GM13976 (cell line): ENCODE measurements at regions not wholly inside any gene's neighbourhood (a gene's known extent, or its start where the extent isn't known, plus 50 kb on each side); places are given as distances from the start of the nearest gene placed in this dataset.
"Not testable (repeated sequence)": the region's sequence is repeated elsewhere in the genome, so short reads cannot be mapped to it uniquely, and the experiment has no call there.

Source experiments
- DNase-seq: peaks from one replicate; pipeline ENCODE4 v3.0.0; 2012; ENCODE audit warnings: low spot score
- in situ Hi-C: fragments of 300-500 bp; cut with MboI; formaldehyde crosslinking; loops from one replicate; pipeline ENCODE4 v1.12.0; 2022; ENCODE audit warnings: low sequenced_read_pairs, mixed read lengths, inconsistent platforms; ENCODE audit not compliant: unreplicated experiment
- TF ChIP-seq, protein P1 (sequence below): IDR thresholded peaks from 2 replicates; pipeline ENCODE4 v1.5.1; 2012; ENCODE audit warnings: borderline replicate concordance, mild to moderate bottlenecking; ENCODE audit not compliant: insufficient read depth; ENCODE audit errors: extremely low read depth, missing control alignments, control extremely low read depth

DNA sequence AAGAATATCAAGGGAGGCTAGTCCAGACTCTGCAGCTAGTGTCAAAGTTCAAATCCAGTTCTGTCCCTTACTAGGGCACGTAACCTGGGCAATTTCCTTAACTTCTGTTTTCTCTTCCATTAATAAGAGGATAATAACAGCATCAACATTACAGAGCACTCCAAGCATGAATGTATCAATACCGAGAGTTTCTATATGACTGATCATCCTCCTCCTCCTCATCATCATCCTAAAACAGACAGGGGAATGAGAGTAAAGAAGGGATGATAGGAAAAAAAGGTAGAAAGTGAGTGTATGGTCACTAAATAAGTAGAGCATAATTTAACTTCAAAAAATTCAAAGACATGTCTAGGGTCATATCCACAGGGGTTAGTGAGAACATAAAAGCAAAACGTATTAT lies 171.4 kb downstream of the NDUFA12 start:
- peak; percentile 17 for DNase-seq
- TF ChIP-seq, protein P1, sequence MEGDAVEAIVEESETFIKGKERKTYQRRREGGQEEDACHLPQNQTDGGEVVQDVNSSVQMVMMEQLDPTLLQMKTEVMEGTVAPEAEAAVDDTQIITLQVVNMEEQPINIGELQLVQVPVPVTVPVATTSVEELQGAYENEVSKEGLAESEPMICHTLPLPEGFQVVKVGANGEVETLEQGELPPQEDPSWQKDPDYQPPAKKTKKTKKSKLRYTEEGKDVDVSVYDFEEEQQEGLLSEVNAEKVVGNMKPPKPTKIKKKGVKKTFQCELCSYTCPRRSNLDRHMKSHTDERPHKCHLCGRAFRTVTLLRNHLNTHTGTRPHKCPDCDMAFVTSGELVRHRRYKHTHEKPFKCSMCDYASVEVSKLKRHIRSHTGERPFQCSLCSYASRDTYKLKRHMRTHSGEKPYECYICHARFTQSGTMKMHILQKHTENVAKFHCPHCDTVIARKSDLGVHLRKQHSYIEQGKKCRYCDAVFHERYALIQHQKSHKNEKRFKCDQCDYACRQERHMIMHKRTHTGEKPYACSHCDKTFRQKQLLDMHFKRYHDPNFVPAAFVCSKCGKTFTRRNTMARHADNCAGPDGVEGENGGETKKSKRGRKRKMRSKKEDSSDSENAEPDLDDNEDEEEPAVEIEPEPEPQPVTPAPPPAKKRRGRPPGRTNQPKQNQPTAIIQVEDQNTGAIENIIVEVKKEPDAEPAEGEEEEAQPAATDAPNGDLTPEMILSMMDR: no peak
- in situ Hi-C loops: no loop called here

DNA sequence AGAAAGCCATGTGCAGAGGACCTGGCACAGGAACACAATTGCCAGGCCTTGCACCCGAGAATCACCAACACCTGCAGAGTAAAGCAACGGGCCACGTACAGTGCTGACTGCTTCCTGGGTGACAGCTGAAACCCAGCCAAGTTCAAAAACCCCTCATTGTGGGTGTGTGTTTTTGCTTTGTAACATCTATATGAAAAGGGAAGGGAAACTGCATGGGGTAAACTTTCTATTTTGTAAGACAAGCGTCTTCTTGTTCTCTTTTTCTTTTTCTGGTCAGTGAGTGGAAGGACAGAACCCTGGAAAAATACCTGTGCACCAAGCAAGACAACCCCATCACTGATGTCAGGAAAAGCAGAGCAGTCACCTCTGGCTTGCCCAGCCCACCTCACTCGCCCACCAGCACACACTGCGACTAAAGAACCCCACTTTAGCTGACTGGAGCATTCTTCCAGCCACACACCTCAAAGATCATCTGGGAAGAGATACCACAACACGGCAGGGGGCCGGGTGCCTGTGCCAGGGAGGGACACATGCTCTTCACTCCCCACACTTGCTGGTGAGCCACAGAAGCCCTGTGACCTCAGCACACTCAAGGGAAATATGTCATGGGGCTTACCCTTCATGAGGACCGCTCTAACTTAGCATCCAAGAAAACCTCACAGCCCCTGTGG lies 172.3 kb downstream of the NDUFA12 start:
- in situ Hi-C loops: no loop called here
- TF ChIP-seq, protein P1: no peak
- DNase-seq: peak; percentile 79

DNA sequence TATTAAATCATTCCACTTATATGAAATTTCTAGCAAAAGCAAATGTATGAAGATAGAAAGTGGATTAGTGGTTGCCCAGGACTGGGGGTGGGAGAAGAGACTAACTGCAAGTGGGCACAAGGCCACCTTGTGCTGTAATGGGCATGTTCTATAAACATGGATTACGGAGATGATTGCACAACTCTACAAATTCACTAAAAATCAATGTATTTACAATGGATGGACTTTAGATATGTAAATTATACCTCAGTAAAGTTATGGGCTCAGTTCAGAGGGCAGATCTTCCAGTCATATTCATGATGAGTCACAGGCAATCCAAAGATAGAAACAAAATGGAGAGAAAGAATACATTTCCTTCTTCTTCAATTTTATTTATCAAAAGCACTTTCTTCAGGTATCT lies 173.9 kb downstream of the NDUFA12 start:
- TF ChIP-seq, protein P1: no peak
- DNase-seq: no peak
- in situ Hi-C loops: no loop called here

DNA sequence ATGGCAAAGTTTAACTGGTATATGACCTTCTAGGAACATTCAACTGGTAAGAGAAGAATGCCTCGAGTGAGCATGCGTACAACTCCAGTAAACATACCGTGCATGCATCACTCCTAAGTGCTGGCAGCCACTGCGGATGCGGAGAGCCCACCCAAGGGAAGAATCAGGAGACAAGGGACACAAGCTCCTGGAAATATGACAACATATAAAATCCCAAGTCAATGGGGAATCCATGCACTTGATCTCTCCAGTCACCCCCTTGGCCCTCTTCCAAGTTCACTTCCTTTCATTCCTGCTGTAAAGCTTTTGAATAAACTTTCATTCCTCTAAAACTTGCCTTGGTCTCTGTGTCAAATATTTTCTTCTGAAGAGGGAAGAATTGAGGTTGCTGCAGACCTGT lies 168.7 kb upstream of the TMCC3 start:
- TF ChIP-seq, protein P1: no peak
- in situ Hi-C loops: no loop called here
- DNase-seq: no peak

DNA sequence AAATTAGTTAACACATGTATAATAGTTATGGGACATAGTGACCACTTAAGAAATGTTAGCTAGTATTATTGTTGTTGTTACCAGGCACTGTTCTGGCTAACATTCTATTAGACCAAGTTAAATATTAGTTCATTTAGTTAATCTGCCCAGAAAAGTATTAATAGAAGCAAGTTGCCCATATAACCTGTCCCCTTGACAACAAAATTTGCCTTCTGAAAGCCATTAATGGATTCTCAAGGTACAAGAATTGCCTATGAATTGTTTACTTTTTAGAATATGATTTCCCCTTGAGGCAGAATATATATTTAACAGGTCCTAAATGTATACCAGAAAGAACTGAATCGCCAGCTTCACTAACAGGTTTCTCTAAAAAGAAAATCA lies 167.3 kb upstream of the TMCC3 start:
- in situ Hi-C loops: no loop called here
- TF ChIP-seq, protein P1: no peak
- no peak for DNase-seq

DNA sequence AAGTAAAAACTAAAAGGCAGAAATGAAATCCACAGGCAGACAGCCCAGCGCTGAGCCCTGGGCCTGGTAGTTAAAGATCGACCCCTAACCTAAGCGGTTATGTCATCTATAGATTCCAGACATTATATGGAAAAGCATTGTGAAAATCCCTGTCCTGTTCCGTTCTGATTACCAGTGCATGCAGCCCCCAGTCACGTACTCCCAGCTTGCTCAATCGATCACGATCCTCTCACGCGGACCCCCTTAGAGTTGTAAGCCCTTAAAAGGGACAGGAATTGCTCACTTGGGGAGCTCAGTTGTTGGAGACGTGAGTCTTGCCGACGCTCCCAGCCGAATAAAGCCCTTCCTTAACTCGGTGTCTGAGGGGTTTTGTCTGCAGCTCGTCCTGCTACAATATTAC lies 166.8 kb upstream of the TMCC3 start:
- in situ Hi-C loops, DNase-seq: not testable (repeated sequence)

DNA sequence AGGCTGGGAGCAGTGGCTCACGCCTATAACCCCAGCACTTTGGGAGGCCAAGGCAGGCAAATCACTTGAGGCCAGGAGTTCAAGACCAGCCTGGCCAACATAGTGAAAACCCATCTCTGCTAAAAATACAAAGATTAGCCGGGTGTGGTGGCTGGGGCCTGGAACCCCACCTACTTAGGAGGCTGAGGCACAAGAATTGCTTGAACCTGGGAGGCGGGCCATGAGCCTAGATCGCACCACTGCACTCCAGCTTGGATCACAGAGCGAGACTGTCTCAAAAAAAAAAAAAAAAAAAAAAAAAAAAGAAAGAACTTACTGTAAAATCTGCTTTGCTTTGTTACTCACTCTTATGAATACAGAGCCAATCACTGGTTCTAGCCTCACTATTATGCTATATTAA lies 166.4 kb upstream of the TMCC3 start:
- DNase-seq, in situ Hi-C loops: not testable (repeated sequence)

DNA sequence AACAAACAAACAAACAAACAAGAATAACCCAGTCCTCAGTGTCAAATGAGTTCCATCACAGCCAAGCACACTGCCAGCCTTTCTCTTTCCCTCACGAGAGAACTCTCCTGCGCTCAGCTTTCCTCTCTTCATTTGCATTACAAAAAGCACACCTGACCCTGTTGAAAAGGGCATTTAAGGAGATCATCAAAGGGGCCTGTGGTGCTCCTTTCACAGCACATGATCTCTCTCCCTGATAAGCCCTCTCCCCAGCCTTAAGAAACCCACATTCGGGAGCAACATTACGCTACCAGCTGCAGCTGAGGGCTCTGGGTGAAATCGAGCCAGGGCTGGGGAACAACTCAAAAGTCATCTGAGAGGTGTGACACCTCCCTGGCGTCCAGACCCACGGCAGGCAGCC lies 165.6 kb upstream of the TMCC3 start:
- TF ChIP-seq, protein P1: no peak
- DNase-seq: no peak
- in situ Hi-C loops: no loop called here
